Endometrial microvascular endothelial cells (primary cell): ENCODE measurements at regions not wholly inside any gene's neighbourhood (a gene's known extent, or its start where the extent isn't known, plus 50 kb on each side); places are given as distances from the start of the nearest gene placed in this dataset.

Experiments
- in situ Hi-C: cut with HindIII; loops from 2 replicates; pipeline ENCODE4 v1.10.0; 2017; ENCODE audit warnings: low sequenced_read_pairs, low pct_unique_long_range_greater_than_20kb; ENCODE audit errors: inconsistent ontology term

DNA sequence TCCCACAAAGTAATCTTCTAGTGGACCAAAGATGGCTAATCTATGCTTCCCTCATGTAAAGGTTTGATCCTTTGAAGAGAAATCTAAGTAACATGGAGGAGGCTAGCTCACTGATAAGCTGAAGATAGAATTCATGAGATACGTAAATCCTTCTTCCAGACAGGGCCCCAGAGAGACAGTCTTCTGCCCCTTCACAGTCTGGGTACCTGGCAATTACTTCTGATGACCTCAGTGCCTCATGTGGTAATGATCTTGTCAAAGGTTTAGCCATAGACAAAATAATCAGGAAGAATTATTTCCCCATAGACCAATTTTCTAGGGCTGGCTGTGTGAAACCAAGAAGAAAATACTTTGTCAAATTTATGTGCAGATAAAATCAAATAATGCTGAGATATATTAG lies 495.8 kb downstream of the METTL4 start:
- in situ Hi-C loops = no loop called here

DNA sequence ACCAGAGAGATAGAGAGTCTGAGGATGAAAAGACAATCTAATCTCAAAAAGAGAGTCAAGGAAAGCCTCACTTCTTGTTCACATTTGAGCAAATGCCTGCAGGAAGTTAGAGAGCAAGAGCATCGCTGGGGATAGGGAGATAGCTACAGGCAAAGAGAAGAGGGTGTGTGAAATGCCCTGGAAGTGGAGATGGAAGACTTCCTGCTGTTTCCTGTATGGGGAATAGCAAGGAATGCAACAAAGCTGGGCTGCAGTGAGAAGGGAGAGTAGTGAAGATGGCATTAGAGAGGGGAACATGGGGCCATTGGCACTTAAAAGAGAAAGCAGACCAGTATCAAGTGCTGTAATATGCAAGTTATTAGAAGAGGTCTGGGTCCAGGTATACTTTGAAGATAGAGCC lies 488.6 kb downstream of the METTL4 start:
- in situ Hi-C loops = no loop called here

DNA sequence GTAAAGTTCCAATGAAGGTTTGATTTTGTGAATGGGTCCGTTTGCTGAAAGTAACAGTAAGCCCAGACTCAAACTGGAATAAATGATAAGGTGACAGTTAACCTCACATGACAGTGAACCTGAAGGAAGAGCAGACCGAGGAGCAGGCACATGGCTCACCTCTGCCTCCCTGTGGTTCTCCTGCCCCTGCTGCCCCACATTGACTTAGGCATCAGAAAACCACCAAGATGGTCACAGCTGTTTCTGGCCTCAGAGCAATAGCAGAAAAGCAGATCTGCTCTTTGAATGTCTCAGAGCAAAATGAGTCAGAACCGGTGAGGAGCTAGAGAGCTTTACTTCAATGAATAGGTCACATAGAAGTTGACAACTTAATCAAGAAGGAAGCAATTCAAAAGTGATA lies 487.6 kb downstream of the METTL4 start:
- in situ Hi-C loops = no loop called here

DNA sequence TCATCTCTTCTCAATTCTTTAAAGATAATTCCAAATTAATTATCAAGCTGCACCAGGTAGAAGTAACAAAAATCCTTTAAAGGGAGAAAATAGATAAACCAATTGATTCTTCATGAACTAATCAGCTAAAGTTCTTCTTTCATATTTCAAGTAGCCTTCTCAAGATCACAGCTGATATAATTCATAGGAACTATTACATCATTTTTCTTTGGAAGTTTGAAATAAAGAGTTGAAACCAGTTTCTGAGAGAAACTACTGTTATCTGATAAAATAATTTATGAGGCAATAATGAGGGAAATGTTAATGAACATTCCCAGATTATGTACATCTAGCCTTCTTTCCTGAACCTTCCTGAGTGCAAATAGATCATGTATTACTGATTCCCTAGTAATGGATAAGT lies 484.9 kb downstream of the METTL4 start:
- in situ Hi-C loops = no loop called here

DNA sequence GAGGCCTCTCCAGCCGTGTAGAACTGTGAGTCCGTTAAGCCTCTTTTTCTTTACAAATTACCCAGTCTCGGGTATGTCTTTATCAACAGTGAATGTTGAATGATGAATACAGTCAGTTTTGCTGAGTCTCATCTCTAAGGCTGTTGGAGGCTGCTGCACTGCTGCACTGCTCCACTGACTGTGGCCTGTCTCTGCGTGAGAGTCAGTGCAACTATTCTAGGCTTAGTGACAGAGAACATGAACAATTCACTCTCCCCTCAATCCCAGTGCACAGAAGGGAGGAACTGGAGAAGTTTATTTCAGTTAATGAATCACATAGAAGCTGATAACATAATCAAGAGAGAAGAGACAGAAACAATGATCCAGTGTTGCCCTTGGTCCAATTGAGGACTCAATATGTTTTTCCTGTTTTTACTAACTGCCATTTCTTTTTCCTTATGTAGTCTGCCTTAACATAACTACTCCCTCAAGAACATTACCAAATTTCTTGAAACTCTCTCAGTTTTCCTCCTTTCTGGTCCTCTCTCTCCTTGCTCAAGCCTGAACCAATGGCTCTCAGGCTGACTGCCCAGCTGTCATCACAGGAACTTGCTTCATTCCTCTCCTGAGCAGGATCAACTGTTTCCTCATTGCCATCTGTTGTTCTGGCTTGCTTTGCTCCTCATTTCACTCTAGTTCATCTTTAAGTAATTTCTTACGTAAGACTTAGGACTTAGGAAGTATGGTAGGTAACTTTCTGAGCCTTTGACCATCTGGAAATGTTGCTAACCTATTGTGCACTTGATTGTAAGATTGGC lies 483.2 kb downstream of the METTL4 start:
- in situ Hi-C loops = no loop called here

DNA sequence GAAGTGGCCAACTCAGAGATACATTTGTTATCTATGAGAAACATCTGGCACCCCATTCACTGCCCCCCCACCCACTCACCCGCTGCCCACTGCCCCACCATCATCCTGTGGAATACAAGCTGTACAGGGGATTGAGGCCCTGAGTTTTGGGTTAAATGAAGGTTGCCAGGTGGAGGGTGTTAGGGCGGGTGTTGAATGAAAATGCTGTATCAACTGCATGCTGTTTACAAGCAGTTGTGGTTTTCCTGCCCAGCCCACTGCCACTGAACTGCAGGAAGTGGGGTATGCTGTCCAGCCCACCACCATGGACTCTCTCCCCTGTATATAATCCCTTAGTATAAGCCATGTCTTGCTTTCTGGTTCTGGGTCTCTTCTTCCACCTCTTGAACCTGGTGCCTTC lies 481.9 kb downstream of the METTL4 start:
- in situ Hi-C loops = no loop called here

DNA sequence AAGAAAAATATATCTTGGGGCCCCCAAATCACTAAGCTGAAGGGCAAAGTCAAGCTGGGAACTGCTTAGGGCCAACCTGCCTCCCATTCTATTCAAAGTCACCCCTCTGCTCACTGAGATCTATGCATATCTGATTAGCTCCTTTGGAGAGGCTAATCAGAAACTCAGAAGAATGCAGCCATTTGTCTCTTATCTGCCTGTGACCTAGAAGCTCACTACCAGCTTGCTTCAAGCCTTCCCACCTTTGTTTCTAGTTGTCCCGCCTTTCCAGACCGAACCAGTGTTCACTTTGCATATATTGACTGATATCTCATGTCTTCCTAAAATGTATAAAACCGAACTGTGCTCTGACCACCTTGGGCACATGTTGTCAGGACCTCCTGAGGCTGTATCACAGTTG lies 479.4 kb downstream of the METTL4 start:
- in situ Hi-C loops = no loop called here

DNA sequence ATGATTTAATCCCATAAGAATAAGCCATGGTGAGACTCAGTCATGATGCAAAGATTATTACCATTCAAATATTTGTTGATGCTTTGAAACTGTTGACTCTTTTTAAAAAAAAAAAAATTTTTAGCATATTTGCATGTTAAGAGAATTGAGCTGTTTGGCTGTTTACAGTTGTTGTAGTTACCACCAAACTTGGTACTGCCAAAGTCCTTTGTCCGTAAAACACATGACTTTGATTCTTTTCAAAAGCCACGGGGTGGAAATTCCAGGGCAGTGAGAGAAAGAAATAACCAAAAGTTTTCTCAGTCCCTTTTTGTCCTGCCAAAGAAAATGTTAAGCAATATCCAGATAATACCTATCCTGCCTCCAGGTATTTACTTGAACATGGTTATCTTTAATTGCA lies 474.8 kb downstream of the METTL4 start:
- in situ Hi-C loops = no loop called here

DNA sequence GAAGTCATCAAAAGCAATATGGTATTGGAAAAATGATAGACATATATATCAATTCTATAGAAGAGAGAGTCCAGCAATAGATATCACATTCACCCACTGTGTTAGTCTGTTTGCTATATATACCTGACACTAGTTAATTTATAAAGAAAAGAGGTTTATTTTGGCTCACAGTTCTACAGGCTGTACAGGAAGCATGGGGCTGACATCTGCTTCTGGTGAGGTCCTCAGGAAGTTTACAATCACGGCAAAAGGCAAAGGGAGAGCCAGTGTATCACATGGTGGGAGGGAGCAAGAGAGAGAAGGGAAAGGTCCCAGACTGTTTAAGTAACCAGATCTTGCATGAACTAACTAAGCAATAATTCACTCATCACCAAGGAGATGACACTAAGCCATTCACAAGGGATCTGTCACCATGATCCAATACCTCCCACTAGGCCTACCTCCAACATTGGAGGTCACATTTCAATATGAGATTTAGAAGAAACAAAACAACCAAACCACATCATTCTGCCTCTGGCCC lies 470.6 kb downstream of the METTL4 start:
- in situ Hi-C loops = no loop called here

DNA sequence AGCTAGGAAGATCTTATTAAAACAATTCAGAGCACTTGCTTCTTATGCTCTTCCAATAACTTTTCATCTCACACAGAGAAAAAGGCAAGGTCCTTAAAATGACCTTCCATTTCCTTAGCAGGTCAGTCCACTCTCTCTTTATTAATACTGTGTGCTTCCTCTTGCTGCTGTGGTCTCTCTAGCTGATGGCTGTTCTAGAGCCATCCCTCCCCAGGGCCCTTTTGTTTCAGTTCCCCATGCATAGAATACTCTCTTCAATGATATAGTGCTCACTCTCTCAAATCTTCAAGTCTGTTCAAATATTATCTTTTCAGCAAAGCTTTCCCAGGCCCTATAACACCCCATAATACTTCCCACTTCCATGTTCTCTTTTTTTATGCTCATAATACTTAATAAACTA lies 469.3 kb downstream of the METTL4 start:
- in situ Hi-C loops = no loop called here

DNA sequence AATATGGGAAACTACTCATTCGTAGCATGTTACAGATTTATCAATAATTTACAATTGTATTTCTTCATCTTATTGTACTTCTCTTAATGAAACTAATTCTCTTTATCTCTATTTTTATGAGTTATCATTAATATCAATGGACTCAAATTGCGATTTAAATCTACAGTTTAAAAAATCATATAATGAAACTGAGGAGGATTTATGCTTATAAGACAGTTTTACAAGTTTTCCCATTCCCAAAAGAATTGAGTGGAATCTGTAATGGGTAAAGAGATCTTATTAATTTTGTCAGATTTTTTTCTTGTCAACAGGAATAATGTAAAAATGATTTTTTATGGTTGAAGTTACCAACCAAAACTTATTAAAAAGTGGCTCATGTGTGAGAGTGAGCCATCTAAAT lies 468.0 kb downstream of the METTL4 start:
- in situ Hi-C loops = no loop called here

DNA sequence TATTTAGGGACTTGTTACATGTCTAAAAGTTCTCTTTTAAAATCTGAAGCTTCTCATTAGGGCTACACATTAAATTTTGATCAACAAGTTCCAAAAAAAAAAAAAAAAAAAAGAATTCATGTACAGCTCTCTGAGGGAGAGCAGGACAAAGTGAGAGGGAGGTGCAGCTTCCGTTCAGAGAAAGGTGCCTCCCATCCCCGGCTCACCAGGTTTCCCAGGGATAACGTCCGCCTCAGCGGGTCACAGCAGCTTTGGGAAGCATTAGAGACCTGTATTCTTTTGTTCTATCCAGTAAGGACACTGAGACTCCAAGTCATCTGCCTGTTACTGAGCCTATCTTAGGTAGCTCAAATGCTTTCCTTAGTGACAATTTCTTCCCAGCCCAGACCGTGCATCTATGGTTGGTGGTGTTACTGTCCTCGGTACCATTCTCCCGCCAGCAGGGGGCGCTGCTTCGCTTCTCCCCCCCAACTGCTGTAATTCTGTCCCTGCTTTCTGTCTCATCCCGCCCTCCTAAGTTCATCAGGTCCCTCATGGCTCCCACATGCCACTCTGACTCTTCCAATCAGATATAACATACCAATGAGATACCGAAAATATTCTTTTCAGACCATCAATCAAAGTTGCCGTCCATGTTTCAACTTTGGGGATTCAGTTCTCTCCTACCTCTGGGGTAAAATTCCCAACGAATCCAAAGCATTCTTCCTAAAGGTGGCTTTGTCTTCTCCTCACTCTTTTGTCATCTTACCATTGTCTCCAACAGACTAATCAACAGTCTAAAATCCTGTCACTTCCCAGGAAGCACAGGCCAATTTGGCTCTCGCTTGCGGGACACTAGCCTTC lies 466.5 kb downstream of the METTL4 start:
- in situ Hi-C loops = no loop called here

DNA sequence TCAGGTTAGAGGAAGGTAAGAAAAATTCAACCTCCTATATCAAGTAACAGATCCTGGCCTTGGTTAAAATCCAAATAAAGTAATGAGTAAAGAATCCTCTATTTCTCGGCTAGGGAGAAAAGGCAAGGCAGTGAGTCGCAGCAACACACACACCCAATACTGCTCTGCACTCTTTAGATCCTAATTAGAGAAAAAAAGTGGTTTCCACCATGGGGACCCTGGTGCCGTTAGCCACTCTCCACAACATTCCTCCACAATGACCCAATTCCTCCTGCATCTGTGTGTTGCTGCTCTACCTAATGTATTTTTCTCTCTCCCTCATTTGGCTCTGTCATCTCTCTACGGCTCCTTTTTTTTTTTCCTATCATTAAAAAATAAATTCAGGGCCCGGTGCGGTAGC lies 462.7 kb downstream of the METTL4 start:
- in situ Hi-C loops = no loop called here

DNA sequence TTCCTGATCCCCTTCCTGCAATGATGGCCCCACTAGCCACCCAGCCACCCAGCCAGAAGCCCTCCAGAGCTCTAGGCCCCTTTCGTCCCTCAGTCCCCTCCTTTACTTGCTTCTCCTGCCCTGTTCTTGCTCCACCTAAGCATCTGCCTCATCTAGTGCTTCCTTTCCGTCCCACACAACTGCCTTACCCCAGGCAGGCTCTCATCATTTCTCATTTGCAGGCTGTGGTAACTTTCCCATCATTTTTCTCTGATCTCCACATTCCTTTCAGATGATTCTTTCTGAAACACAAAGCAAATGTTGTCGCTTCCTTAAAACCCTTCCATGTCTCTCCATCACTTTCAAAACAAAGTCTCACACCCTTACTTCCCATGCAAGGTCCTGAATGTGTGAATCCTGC lies 459.8 kb downstream of the METTL4 start:
- in situ Hi-C loops = no loop called here

DNA sequence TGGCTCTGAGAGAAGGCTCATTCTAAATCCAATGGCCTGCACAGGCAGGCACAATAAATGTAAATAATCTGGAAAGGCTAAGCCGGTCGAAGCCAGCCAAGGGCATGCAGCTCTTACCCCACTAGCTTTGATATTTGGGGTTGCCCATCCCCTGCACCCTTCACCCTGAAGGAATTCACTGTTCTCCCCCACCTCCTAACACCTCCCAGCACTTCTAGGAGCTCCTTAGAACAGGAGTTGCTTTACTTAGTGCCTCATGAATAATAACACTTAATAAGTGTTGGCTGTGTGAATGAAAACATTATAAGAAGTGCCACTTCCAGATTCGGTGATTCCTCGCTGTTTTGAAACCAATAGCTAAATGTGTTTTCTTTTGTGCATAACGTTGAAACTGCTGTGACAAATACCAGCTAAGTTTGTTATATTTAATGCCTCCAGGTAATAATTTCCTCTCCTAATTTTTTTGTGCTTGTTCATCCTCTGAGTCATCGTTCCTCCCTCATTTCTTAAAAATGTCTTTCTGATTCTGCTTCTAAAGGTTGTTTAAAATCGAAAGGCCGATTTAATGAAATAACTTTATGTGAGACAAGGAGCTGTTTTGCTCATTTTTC lies 458.8 kb downstream of the METTL4 start:
- in situ Hi-C loops = no loop called here

DNA sequence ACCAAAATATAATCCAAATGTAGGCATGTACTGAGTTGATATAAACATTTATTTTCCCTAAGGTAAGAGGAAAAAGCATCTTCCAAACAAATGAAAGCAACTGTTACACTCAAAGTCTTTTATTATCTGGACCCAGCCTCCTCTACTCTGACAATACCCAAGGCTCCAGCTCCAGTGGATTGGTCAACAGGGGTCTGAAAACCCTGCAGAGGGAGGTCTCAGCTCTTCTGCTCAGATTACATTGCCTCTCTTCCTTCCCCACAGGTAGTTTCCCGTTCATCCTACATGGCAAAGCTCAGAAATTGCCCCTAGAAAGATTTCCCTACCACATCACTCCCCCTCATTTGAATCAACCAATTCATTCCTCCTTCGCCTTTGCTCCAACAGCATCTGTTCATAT lies 457.0 kb downstream of the METTL4 start:
- in situ Hi-C loops = no loop called here

DNA sequence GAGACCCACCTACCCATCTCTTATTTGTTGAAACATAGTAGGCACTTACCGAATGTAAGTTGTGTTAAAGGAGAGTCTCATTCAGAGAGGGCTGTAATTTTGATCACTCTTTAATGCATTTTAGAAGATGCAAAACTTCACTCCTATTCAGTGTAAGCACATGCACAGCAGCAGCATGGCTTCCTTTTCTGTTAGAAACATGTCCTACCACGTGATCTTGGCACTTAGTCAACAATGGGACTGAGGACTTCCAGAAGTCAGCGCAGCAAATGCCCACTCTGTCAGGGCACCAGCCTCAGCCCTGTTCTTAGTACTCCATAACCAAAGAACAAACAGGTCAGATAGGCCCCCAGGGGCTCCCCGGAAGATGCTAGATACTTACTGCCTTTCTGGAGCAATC lies 456.5 kb downstream of the METTL4 start:
- in situ Hi-C loops = no loop called here

DNA sequence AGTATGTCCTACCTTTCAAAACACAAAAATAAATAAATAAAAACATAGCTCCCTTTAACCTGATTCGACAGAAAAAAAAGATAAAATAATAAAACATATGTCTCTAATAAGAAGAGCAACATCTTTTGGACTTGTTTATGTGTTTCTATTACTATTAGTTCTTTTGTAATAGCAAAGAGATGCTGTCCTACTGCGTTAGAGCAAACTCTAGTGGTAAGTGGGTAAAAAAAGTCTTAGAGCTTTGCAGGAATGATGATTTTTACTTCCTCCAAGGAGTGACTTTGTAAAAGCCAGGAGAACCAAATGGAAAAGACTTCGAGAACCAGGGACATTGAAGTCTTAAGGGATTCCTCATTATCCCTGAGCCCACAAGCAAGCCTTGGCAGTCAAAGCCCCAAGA lies 450.1 kb downstream of the METTL4 start:
- in situ Hi-C loops = no loop called here

DNA sequence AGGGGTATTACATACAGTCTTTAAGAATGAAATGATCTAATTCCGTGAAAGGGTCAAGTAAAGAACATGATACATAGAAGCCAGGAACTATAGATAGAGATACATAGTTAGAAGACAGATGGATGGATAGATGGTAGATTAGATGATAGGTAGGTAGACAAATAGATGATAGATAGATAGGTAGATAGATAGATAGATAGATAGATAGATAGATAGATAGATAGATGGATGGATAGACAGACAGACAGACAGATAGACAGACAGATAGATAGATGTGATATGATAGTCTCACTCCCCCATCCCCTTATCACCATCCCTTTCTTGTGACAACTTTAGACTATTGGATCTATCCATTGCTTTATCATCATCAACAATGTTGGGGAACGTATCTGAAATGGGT lies 448.2 kb downstream of the METTL4 start:
- in situ Hi-C loops = no loop called here

DNA sequence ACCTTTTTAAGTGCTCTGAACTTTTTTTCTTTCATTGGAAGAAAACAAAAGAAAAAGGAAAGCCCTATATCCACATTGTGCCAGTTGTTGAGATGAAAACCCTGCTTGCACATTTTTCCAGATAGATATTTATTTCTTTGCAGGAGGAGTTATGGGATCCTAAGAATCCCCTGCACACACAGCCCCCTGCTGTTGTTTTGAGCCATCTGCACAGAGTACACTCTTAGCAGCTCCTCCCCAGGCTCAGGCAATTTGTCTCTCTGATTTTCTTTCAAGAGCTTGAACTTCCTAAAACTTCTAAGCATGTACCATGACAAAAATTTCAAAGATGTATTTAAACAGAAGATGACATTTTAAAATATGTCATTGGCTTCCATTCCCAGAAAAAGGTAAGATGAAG lies 436.9 kb downstream of the METTL4 start:
- in situ Hi-C loops = no loop called here
